ENCODE measurements at regions not wholly inside any gene's neighbourhood (a gene's known extent, or its start where the extent isn't known, plus 50 kb on each side); places are given as distances from the start of the nearest gene placed in this dataset.

GRCh38 chr11:82045748-82046457 is 687.8 kb downstream of the FAM181B start:
- Histone ChIP-seq H2AK5ac (ENCODE audit: low read depth, low read length) (no peak overlapping the region), H3K9ac (ENCODE audit: low read depth, low read length, poor library complexity) (no peak overlapping the region), H3K18ac (ENCODE audit: low read length) (no peak overlapping the region), H3K36me3 (replicated peaks in 1 of 2; ENCODE audit: control insufficient read depth in 2 of 2, insufficient read depth in 2 of 2, low read length in 2 of 2) (no peaks in the 10 kb centered on the region), H3K14ac (ENCODE audit: low read length) (no peak overlapping the region), H3K23ac (ENCODE audit: low read depth, low read length, poor library complexity) (no peak overlapping the region), H3K4me2 (ENCODE audit: insufficient read depth, low read length, poor library complexity, severe bottlenecking) (no peak overlapping the region), H3K4me3 (ENCODE audit: low read length in 2 of 2) (no peak overlapping the region), H3K27me3 (ENCODE audit: control insufficient read depth in 3 of 3, insufficient read depth in 3 of 3, low read depth in 1 of 3, low read length in 3 of 3) (no peaks in the 10 kb centered on the region), H2BK15ac (ENCODE audit: low read length) (no peak overlapping the region), H3K4me1 (ENCODE audit: control insufficient read depth in 2 of 2, insufficient read depth in 1 of 2, low read depth in 1 of 2, low read length in 2 of 2) (no peaks in the 10 kb centered on the region), H4K8ac (ENCODE audit: low read depth, low read length) (no peak overlapping the region), H2BK5ac (ENCODE audit: low read length) (no peak overlapping the region), H3K9me3 (replicated peaks in 1 of 2; ENCODE audit: control insufficient read depth in 2 of 2, insufficient read depth in 1 of 2, low read depth in 1 of 2, low read length in 2 of 2) (no peaks in the 10 kb centered on the region), H3K27ac (replicated peaks; ENCODE audit: low read length) (no peak overlapping the region), H4K91ac (ENCODE audit: low read depth, low read length, poor library complexity) (no peak overlapping the region), H2BK120ac (ENCODE audit: low read depth, low read length) (no peak overlapping the region), H3K4ac (ENCODE audit: low read length) (no peak overlapping the region), H2AFZ (ENCODE audit: low read length) (no peak overlapping the region), H3K79me1 (ENCODE audit: low read depth, low read length) (no peaks in the 10 kb centered on the region), H2BK12ac (ENCODE audit: low read length) (no peak overlapping the region)
- no CpG with 5 or more reads among the region's 2 CpGs for WGBS, 2 donors (ENCODE audit: extremely low coverage in 2 of 2, insufficient read length in 2 of 2, insufficient replicate concordance in 1 of 2)
- DNase-seq (ENCODE audit: low spot score), result no peak

GRCh38 chr11:82043316-82043715 is 690.3 kb downstream of the FAM181B start:
- no peaks in the 10 kb centered on the region for H3K27me3 ChIP-seq (ENCODE audit: control insufficient read depth in 3 of 3, insufficient read depth in 3 of 3, low read depth in 1 of 3, low read length in 3 of 3)
- no peak overlapping the region for H3K23ac ChIP-seq (ENCODE audit: low read depth, low read length, poor library complexity)
- no peaks in the 10 kb centered on the region for H3K79me1 ChIP-seq (ENCODE audit: low read depth, low read length)
- H3K36me3 ChIP-seq (replicated peaks in 1 of 2; ENCODE audit: control insufficient read depth in 2 of 2, insufficient read depth in 2 of 2, low read length in 2 of 2), result no peaks in the 10 kb centered on the region
- H2AFZ ChIP-seq (ENCODE audit: low read length), result no peak overlapping the region
- no peak overlapping the region for H3K18ac ChIP-seq (ENCODE audit: low read length)
- no CpG with 5 or more reads among the region's 2 CpGs for WGBS, 2 donors (ENCODE audit: extremely low coverage in 2 of 2, insufficient read length in 2 of 2, insufficient replicate concordance in 1 of 2)
- H3K4me1 ChIP-seq (ENCODE audit: control insufficient read depth in 2 of 2, insufficient read depth in 1 of 2, low read depth in 1 of 2, low read length in 2 of 2), result no peaks in the 10 kb centered on the region
- H3K4me3 ChIP-seq (ENCODE audit: low read length in 2 of 2), result no peak overlapping the region
- H3K4me2 ChIP-seq (ENCODE audit: insufficient read depth, low read length, poor library complexity, severe bottlenecking), result no peak overlapping the region
- no peak overlapping the region for H3K14ac ChIP-seq (ENCODE audit: low read length)
- H2BK5ac ChIP-seq (ENCODE audit: low read length), result no peak overlapping the region
- H3K9ac ChIP-seq (ENCODE audit: low read depth, low read length, poor library complexity), result no peak overlapping the region
- H4K91ac ChIP-seq (ENCODE audit: low read depth, low read length, poor library complexity), result no peak overlapping the region
- H3K27ac ChIP-seq (replicated peaks; ENCODE audit: low read length), result no peak overlapping the region
- no peak overlapping the region for H2BK120ac ChIP-seq (ENCODE audit: low read depth, low read length)
- H3K9me3 ChIP-seq (replicated peaks in 1 of 2; ENCODE audit: control insufficient read depth in 2 of 2, insufficient read depth in 1 of 2, low read depth in 1 of 2, low read length in 2 of 2), result no peaks in the 10 kb centered on the region
- no peak for DNase-seq (ENCODE audit: low spot score)
- no peak overlapping the region for H2BK15ac ChIP-seq (ENCODE audit: low read length)
- H2BK12ac ChIP-seq (ENCODE audit: low read length), result no peak overlapping the region
- H2AK5ac ChIP-seq (ENCODE audit: low read depth, low read length), result no peak overlapping the region
- no peak overlapping the region for H4K8ac ChIP-seq (ENCODE audit: low read depth, low read length)
- no peak overlapping the region for H3K4ac ChIP-seq (ENCODE audit: low read length)

- H2BK5ac ChIP-seq (ENCODE audit: low read length), result no peak overlapping the region
- no peak overlapping the region for H2AK5ac ChIP-seq (ENCODE audit: low read depth, low read length)
- H2BK15ac ChIP-seq (ENCODE audit: low read length), result no peak overlapping the region
- no peak overlapping the region for H3K18ac ChIP-seq (ENCODE audit: low read length)
- H2BK120ac ChIP-seq (ENCODE audit: low read depth, low read length), result no peak overlapping the region
- no peak overlapping the region for H3K4me2 ChIP-seq (ENCODE audit: insufficient read depth, low read length, poor library complexity, severe bottlenecking)
- H3K36me3 ChIP-seq (replicated peaks in 1 of 2; ENCODE audit: control insufficient read depth in 2 of 2, insufficient read depth in 2 of 2, low read length in 2 of 2), result no peaks in the 10 kb centered on the region
- no peak for DNase-seq (ENCODE audit: low spot score)
- H4K8ac ChIP-seq (ENCODE audit: low read depth, low read length), result no peak overlapping the region
- no peak overlapping the region for H3K27ac ChIP-seq (replicated peaks; ENCODE audit: low read length)
- no peak overlapping the region for H2AFZ ChIP-seq (ENCODE audit: low read length)
- no peaks in the 10 kb centered on the region for H3K9me3 ChIP-seq (replicated peaks in 1 of 2; ENCODE audit: control insufficient read depth in 2 of 2, insufficient read depth in 1 of 2, low read depth in 1 of 2, low read length in 2 of 2)
- H4K91ac ChIP-seq (ENCODE audit: low read depth, low read length, poor library complexity), result no peak overlapping the region
- H2BK12ac ChIP-seq (ENCODE audit: low read length), result no peak overlapping the region
- H3K9ac ChIP-seq (ENCODE audit: low read depth, low read length, poor library complexity), result no peak overlapping the region
- H3K14ac ChIP-seq (ENCODE audit: low read length), result no peak overlapping the region
- no peaks in the 10 kb centered on the region for H3K79me1 ChIP-seq (ENCODE audit: low read depth, low read length)
- H3K23ac ChIP-seq (ENCODE audit: low read depth, low read length, poor library complexity), result no peak overlapping the region
- WGBS, 2 donors (ENCODE audit: extremely low coverage in 2 of 2, insufficient read length in 2 of 2, insufficient replicate concordance in 1 of 2), result no CpG with 5 or more reads among the region's 6 CpGs
- H3K4me1 ChIP-seq (ENCODE audit: control insufficient read depth in 2 of 2, insufficient read depth in 1 of 2, low read depth in 1 of 2, low read length in 2 of 2), result no peaks in the 10 kb centered on the region
- no peaks in the 10 kb centered on the region for H3K27me3 ChIP-seq (ENCODE audit: control insufficient read depth in 3 of 3, insufficient read depth in 3 of 3, low read depth in 1 of 3, low read length in 3 of 3)
- H3K4me3 ChIP-seq (ENCODE audit: low read length in 2 of 2), result no peak overlapping the region
- no peak overlapping the region for H3K4ac ChIP-seq (ENCODE audit: low read length)
These were observed 691.9 kb downstream of the FAM181B start for GRCh38 chr11:82041764-82042163.

GRCh38 chr11:82038154-82038553 is 695.5 kb downstream of the FAM181B start:
- Histone ChIP-seq H3K14ac (ENCODE audit: low read length) (no peak overlapping the region), H3K27ac (replicated peaks; ENCODE audit: low read length) (no peak overlapping the region), H2BK5ac (ENCODE audit: low read length) (no peak overlapping the region), H4K91ac (ENCODE audit: low read depth, low read length, poor library complexity) (no peak overlapping the region), H3K9ac (ENCODE audit: low read depth, low read length, poor library complexity) (no peak overlapping the region), H3K4ac (ENCODE audit: low read length) (no peak overlapping the region), H2AFZ (ENCODE audit: low read length) (no peak overlapping the region), H3K18ac (ENCODE audit: low read length) (no peak overlapping the region), H3K79me1 (ENCODE audit: low read depth, low read length) (no peaks in the 10 kb centered on the region), H3K36me3 (replicated peaks in 1 of 2; ENCODE audit: control insufficient read depth in 2 of 2, insufficient read depth in 2 of 2, low read length in 2 of 2) (no peaks in the 10 kb centered on the region), H2BK15ac (ENCODE audit: low read length) (no peak overlapping the region), H3K27me3 (ENCODE audit: control insufficient read depth in 3 of 3, insufficient read depth in 3 of 3, low read depth in 1 of 3, low read length in 3 of 3) (no peaks in the 10 kb centered on the region), H2BK120ac (ENCODE audit: low read depth, low read length) (no peak overlapping the region), H4K8ac (ENCODE audit: low read depth, low read length) (no peak overlapping the region), H3K23ac (ENCODE audit: low read depth, low read length, poor library complexity) (no peak overlapping the region), H3K9me3 (replicated peaks in 1 of 2; ENCODE audit: control insufficient read depth in 2 of 2, insufficient read depth in 1 of 2, low read depth in 1 of 2, low read length in 2 of 2) (no peaks in the 10 kb centered on the region), H3K4me3 (ENCODE audit: low read length in 2 of 2) (no peak overlapping the region), H3K4me2 (ENCODE audit: insufficient read depth, low read length, poor library complexity, severe bottlenecking) (no peak overlapping the region), H2BK12ac (ENCODE audit: low read length) (no peak overlapping the region), H2AK5ac (ENCODE audit: low read depth, low read length) (no peak overlapping the region), H3K4me1 (ENCODE audit: control insufficient read depth in 2 of 2, insufficient read depth in 1 of 2, low read depth in 1 of 2, low read length in 2 of 2) (no peaks in the 10 kb centered on the region)
- no peak for DNase-seq (ENCODE audit: low spot score)
- WGBS, 2 donors (ENCODE audit: extremely low coverage in 2 of 2, insufficient read length in 2 of 2, insufficient replicate concordance in 1 of 2), result no CpG with 5 or more reads among the region's 2 CpGs
